IMR-90 (cell line): ENCODE measurements at regions not wholly inside any gene's neighbourhood (a gene's known extent, or its start where the extent isn't known, plus 50 kb on each side); places are given as distances from the start of the nearest gene placed in this dataset.

Source experiments
- ATAC-seq: fragments of 200-7000 bp; cut with Tn5 transposase; 2 replicates; pipeline ENCODE4 v1.9.1; 2020; ENCODE audit warnings: low read depth, mild to moderate bottlenecking, moderate library complexity
- BruUV-seq: library from RNA; stranded (reverse); fragments of 400-500 nt; replicated peaks from 2 replicates; lab custom pipeline; 2021; lab: Mats Ljungman, UMichigan
- CTCF ChIA-PET: fragments of 300-600 bp; formaldehyde crosslinking; extraction: SDS; loops from one replicate; lab custom pipeline; 2021; ENCODE audit warnings: antibody characterized with exemption; lab: Yijun Ruan, JAX
- POLR2A ChIA-PET: fragments of 300-600 bp; sonication (Branson Sonifier 250); formaldehyde crosslinking; loops from one replicate; lab custom pipeline; 2022; ENCODE audit warnings: antibody characterized with exemption; ENCODE audit not compliant: unreplicated experiment; lab: Charles Lee
- DNase-seq: peaks from one replicate; pipeline ENCODE4 v3.0.0; 2013
- H2AFZ ChIP-seq: replicated peaks from 2 replicates; pipeline ENCODE3; 2013; ENCODE audit warnings: low read length, mild to moderate bottlenecking; ENCODE audit not compliant: poor library complexity
- H2AK5ac ChIP-seq: 2 replicates; pipeline ENCODE4 v1.6.1; 2013; ENCODE audit warnings: low read depth, low read length, inconsistent platforms
- H2AK9ac ChIP-seq: replicated peaks from 2 replicates; pipeline ENCODE3; 2013; ENCODE audit warnings: mild to moderate bottlenecking, low read depth, low read length, moderate library complexity; ENCODE audit not compliant: poor library complexity
- H2BK120ac ChIP-seq: 2 replicates; pipeline ENCODE4 v1.6.1; 2013; ENCODE audit warnings: low read depth, low read length, inconsistent platforms
- H2BK15ac ChIP-seq: 3 replicates; pipeline ENCODE4 v1.6.1; 2013; ENCODE audit warnings: low read depth, low read length, inconsistent platforms
- H2BK20ac ChIP-seq: 2 replicates; pipeline ENCODE4 v1.6.1; 2013; ENCODE audit warnings: low read depth, mild to moderate bottlenecking, inconsistent platforms, low read length, moderate library complexity
- H2BK5ac ChIP-seq: 2 replicates; pipeline ENCODE4 v1.6.1; 2013; ENCODE audit warnings: mild to moderate bottlenecking, low read depth, low read length, inconsistent platforms; ENCODE audit not compliant: poor library complexity, severe bottlenecking
- H3K14ac ChIP-seq: replicated peaks from 2 replicates; pipeline ENCODE4 v1.6.1; 2013; ENCODE audit warnings: low read depth, low read length, inconsistent platforms
- H3K18ac ChIP-seq: 2 replicates; pipeline ENCODE4 v1.6.1; 2013; ENCODE audit warnings: low read depth, low read length, control low read depth
- H3K23ac ChIP-seq: 2 replicates; pipeline ENCODE4 v1.6.1; 2013; ENCODE audit warnings: low read depth, low read length, inconsistent platforms
- H3K27ac ChIP-seq: 2 replicates; pipeline ENCODE4 v1.5.1; 2013; ENCODE audit warnings: mild to moderate bottlenecking, control low read depth, low read length; ENCODE audit not compliant: insufficient read depth
- H3K27me3 ChIP-seq: 2 replicates; pipeline ENCODE4 v1.6.1; 2013; ENCODE audit warnings: low read length; ENCODE audit not compliant: control insufficient read depth, insufficient read depth
- H3K36me3 ChIP-seq: 2 replicates; pipeline ENCODE4 v1.6.1; 2013; ENCODE audit warnings: low read length, mixed read lengths; ENCODE audit not compliant: control insufficient read depth, insufficient read depth
- H3K4ac ChIP-seq: 2 replicates; pipeline ENCODE4 v1.6.1; 2013; ENCODE audit warnings: low read depth, low read length, inconsistent platforms
- H3K4me1 ChIP-seq: 2 replicates; pipeline ENCODE4 v1.6.1; 2013; ENCODE audit warnings: low read length, mixed read lengths; ENCODE audit not compliant: control insufficient read depth, insufficient read depth
- H3K4me2 ChIP-seq: 2 replicates; pipeline ENCODE4 v1.6.1; 2013; ENCODE audit warnings: low read depth, mild to moderate bottlenecking, control low read depth, low read length, moderate library complexity
- H3K4me3 ChIP-seq: 2 replicates; pipeline ENCODE4 v1.5.1; 2013; ENCODE audit warnings: low read depth, mild to moderate bottlenecking, control low read depth, low read length, moderate library complexity; ENCODE audit not compliant: insufficient read depth
- H3K56ac ChIP-seq: 2 replicates; pipeline ENCODE4 v1.6.1; 2013; ENCODE audit warnings: low read length, inconsistent platforms; ENCODE audit not compliant: insufficient read depth; ENCODE audit errors: extremely low read depth
- H3K79me1 ChIP-seq, 2 experiments: 2 replicates each; pipeline ENCODE4 v1.6.1; 2013; ENCODE audit warnings: low read length in 2 of 2, inconsistent platforms in 1 of 2, low read depth in 1 of 2
- H3K9ac ChIP-seq: 2 replicates; pipeline ENCODE4 v1.6.1; 2013; ENCODE audit warnings: low read depth, low read length, control low read depth
- H3K9me1 ChIP-seq: 2 replicates; pipeline ENCODE4 v1.6.1; 2013; ENCODE audit warnings: low read length, inconsistent platforms; ENCODE audit not compliant: insufficient read depth
- H3K9me3 ChIP-seq: 2 replicates; pipeline ENCODE4 v1.6.1; 2013; ENCODE audit warnings: low read length; ENCODE audit not compliant: control insufficient read depth, insufficient read depth
- H4K20me1 ChIP-seq: 2 replicates; pipeline ENCODE4 v1.6.1; 2013; ENCODE audit warnings: low read length, inconsistent platforms; ENCODE audit not compliant: insufficient read depth
- H4K5ac ChIP-seq: 2 replicates; pipeline ENCODE4 v1.6.1; 2013; ENCODE audit warnings: mild to moderate bottlenecking, low read depth, low read length, control low read depth
- H4K8ac ChIP-seq, 2 experiments: 2 replicates each; pipeline ENCODE4 v1.6.1; 2013; ENCODE audit warnings: low read depth in 2 of 2, low read length in 2 of 2, control low read depth in 1 of 2, inconsistent platforms in 1 of 2
- H4K91ac ChIP-seq: 2 replicates; pipeline ENCODE4 v1.6.1; 2013; ENCODE audit warnings: low read depth, low read length, inconsistent platforms; ENCODE audit not compliant: insufficient read depth
- CEBPB ChIP-seq: IDR thresholded peaks from 2 replicates; pipeline ENCODE4 v1.6.1; 2012; ENCODE audit warnings: low read depth, low read length, improper control_type of control experiment
- CTCF ChIP-seq: conservative IDR thresholded peaks from 2 replicates; pipeline ENCODE4 v1.5.1; 2012; ENCODE audit warnings: mild to moderate bottlenecking, low read depth, low read length, improper control_type of control experiment
- FOS ChIP-seq: fragments of 150-350 bp; IDR thresholded peaks from 2 replicates; pipeline ENCODE4 v1.6.1; 2016; ENCODE audit warnings: low read depth, low read length
- MAZ ChIP-seq: IDR thresholded peaks from 2 replicates; pipeline ENCODE4 v1.6.1; 2012; ENCODE audit warnings: low read depth, mild to moderate bottlenecking, low read length, improper control_type of control experiment, moderate library complexity, borderline replicate concordance
- POLR2A ChIP-seq: IDR thresholded peaks from 2 replicates; pipeline ENCODE4 v1.6.1; 2012; ENCODE audit warnings: mild to moderate bottlenecking, low read depth, low read length
- RFX5 ChIP-seq: IDR thresholded peaks from 2 replicates; pipeline ENCODE4 v1.8.0; 2012; ENCODE audit warnings: low read depth, mild to moderate bottlenecking, low read length, moderate library complexity
- SMC3 ChIP-seq: fragments of 150-350 bp; IDR thresholded peaks from 2 replicates; pipeline ENCODE4 v1.6.1; 2016; ENCODE audit warnings: low read depth, mild to moderate bottlenecking, antibody characterized with exemption, low read length, moderate library complexity
- USF2 ChIP-seq: fragments of 150-350 bp; IDR thresholded peaks from 2 replicates; pipeline ENCODE4 v1.6.1; 2017; ENCODE audit warnings: mild to moderate bottlenecking, antibody characterized with exemption, low read length, low read depth
- WGBS, 2 experiments: methylation state at CpG; one replicate each; pipeline versions ENCODE4 v1.1.5 to v1.1.7; 2013; ENCODE audit warnings: missing lambda C conversion rate in 2 of 2; ENCODE audit not compliant: insufficient read length in 1 of 2; ENCODE audit errors: extremely low coverage in 2 of 2; 5-methylcytosine and 5-hydroxymethylcytosine counted together
- dilution Hi-C: fragments of 300-500 bp; cut with HindIII; formaldehyde crosslinking; loops from one replicate; pipeline ENCODE4 v1.14.3; 2018; ENCODE audit warnings: low sequenced_read_pairs; ENCODE audit not compliant: unreplicated experiment
- in situ Hi-C: fragments of 300-500 bp; cut with MboI; formaldehyde crosslinking; loops from 3 replicates; pipeline ENCODE4 v1.14.3; 2019; ENCODE audit warnings: low sequenced_read_pairs, inconsistent platforms, mixed read lengths
- intact Hi-C: fragments of 100-400 bp; cut with micrococcal nuclease; formaldehyde crosslinking; loops from 2 replicates; pipeline ENCODE4 v1.10.0; 2022

- H4K5ac ChIP-seq: no peak overlapping the region
- no peak overlapping the region for H2AK5ac ChIP-seq
- dilution Hi-C loops: no loop called here
- no peak overlapping the region for H3K18ac ChIP-seq
- no peak overlapping the region for H3K4me2 ChIP-seq
- no CpG with 5 or more reads among the region's 1 CpG for WGBS, 2 experiments
- DNase-seq (no peak), ATAC-seq (no peak)
- BruUV-seq: no TSS peak
- no peak for TF ChIP-seq USF2
- TF ChIP-seq FOS: no peak
- TF ChIP-seq MAZ: no peak
- TF ChIP-seq CTCF: no peak
- TF ChIP-seq SMC3: no peak
- TF ChIP-seq RFX5: no peak
- TF ChIP-seq POLR2A: no peak
- TF ChIP-seq CEBPB: peak; percentile 68
- no peak overlapping the region for H2BK15ac ChIP-seq
- no peak overlapping the region for H2AFZ ChIP-seq
- H3K4me1 ChIP-seq: no peaks in the 10 kb centered on the region
- H3K56ac ChIP-seq: no peak overlapping the region
- no peak overlapping the region for H2BK120ac ChIP-seq
- H3K27me3 ChIP-seq: no peaks in the 10 kb centered on the region
- CTCF ChIA-PET: no interaction called here
- no peaks in the 10 kb centered on the region for H4K20me1 ChIP-seq
- no peak overlapping the region for H3K4ac ChIP-seq
- H3K27ac ChIP-seq: no peak overlapping the region
- no peak overlapping the region for H4K91ac ChIP-seq
- no peak overlapping the region for H3K4me3 ChIP-seq
- no peak overlapping the region for H2BK20ac ChIP-seq
- in situ Hi-C loops: no loop called here
- intact Hi-C loops: no loop called here
- H3K23ac ChIP-seq: no peak overlapping the region
- H4K8ac ChIP-seq: no peak overlapping the region
- no peaks in the 10 kb centered on the region for H3K79me1 ChIP-seq
- H3K9me1 ChIP-seq: no peaks in the 10 kb centered on the region
- H3K9me3 ChIP-seq: peaks cover 2% of the 10 kb centered on the region; the same call in 1 of the 2 replicates
- H3K36me3 ChIP-seq: no peaks in the 10 kb centered on the region
- H2BK5ac ChIP-seq: no peak overlapping the region
- POLR2A ChIA-PET: interaction anchor here (0.5 kb wide), 1 partner anchor 688 kb away, joined by 8 read pairs; no protein-coding TSS in a partner anchor
- H3K9ac ChIP-seq: no peak overlapping the region
- no peak overlapping the region for H2AK9ac ChIP-seq
- no peak overlapping the region for H3K14ac ChIP-seq
Observed at GRCh38 chr16:61480250-61480649, 556.0 kb downstream of the CDH8 start.
